ENCODE measurements at regions not wholly inside any gene's neighbourhood (a gene's known extent, or its start where the extent isn't known, plus 50 kb on each side); places are given as distances from the start of the nearest gene placed in this dataset.

GRCh38 chr9:1421436-1421835 is 371.3 kb downstream of the DMRT2 start:
- no peak for TF ChIP-seq GATA2 (IDR thresholded peaks at IDR 0.05; ENCODE audit: low read depth, low read length)
- TF ChIP-seq GATA3 (IDR thresholded peaks at IDR 0.05; ENCODE audit: low read depth, low read length): no peak
